Panc1 (cell line): ENCODE measurements at regions not wholly inside any gene's neighbourhood (a gene's known extent, or its start where the extent isn't known, plus 50 kb on each side); places are given as distances from the start of the nearest gene placed in this dataset.

Source experiments
- CTCF ChIP-seq: fragments of 450-650 bp; IDR thresholded peaks from 2 replicates; pipeline ENCODE4 v1.5.1; 2017; ENCODE audit warnings: mild to moderate bottlenecking
- POLR2AphosphoS5 ChIP-seq: IDR thresholded peaks from 2 replicates; pipeline ENCODE4 v1.6.1; 2012; ENCODE audit warnings: mild to moderate bottlenecking, low read depth, low read length, moderate library complexity
- SIN3A ChIP-seq: IDR thresholded peaks from 2 replicates; pipeline ENCODE4 v1.6.1; 2012; ENCODE audit warnings: low read depth, mild to moderate bottlenecking, low read length, moderate library complexity, borderline replicate concordance; ENCODE audit not compliant: insufficient read depth
- TCF7L2 ChIP-seq: IDR thresholded peaks from 2 replicates; pipeline ENCODE4 v1.6.1; 2011; ENCODE audit warnings: mild to moderate bottlenecking, low read depth, low read length, inconsistent platforms
- TF ChIP-seq, protein P1 (sequence below), 2 experiments: IDR thresholded peaks; 2 replicates each; pipeline ENCODE4 v1.6.1; 2011 to 2012; ENCODE audit warnings: low read depth in 2 of 2, control low read depth in 1 of 2, low read length in 1 of 2, mild to moderate bottlenecking in 1 of 2, moderate library complexity in 1 of 2; ENCODE audit not compliant: insufficient read depth in 1 of 2

- no peak for TF ChIP-seq CTCF
- no peak for TF ChIP-seq POLR2AphosphoS5
- TF ChIP-seq, protein P1, sequence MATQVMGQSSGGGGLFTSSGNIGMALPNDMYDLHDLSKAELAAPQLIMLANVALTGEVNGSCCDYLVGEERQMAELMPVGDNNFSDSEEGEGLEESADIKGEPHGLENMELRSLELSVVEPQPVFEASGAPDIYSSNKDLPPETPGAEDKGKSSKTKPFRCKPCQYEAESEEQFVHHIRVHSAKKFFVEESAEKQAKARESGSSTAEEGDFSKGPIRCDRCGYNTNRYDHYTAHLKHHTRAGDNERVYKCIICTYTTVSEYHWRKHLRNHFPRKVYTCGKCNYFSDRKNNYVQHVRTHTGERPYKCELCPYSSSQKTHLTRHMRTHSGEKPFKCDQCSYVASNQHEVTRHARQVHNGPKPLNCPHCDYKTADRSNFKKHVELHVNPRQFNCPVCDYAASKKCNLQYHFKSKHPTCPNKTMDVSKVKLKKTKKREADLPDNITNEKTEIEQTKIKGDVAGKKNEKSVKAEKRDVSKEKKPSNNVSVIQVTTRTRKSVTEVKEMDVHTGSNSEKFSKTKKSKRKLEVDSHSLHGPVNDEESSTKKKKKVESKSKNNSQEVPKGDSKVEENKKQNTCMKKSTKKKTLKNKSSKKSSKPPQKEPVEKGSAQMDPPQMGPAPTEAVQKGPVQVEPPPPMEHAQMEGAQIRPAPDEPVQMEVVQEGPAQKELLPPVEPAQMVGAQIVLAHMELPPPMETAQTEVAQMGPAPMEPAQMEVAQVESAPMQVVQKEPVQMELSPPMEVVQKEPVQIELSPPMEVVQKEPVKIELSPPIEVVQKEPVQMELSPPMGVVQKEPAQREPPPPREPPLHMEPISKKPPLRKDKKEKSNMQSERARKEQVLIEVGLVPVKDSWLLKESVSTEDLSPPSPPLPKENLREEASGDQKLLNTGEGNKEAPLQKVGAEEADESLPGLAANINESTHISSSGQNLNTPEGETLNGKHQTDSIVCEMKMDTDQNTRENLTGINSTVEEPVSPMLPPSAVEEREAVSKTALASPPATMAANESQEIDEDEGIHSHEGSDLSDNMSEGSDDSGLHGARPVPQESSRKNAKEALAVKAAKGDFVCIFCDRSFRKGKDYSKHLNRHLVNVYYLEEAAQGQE (IDR thresholded peaks at IDR 0.05; ENCODE audit: insufficient read depth in 1 of 2, low read depth in 2 of 2, low read length in 1 of 2): no peak
- no peak for TF ChIP-seq SIN3A
- no peak for TF ChIP-seq TCF7L2
These were observed 869.8 kb downstream of the TTLL7 start for GRCh38 chr1:83129107-83129506.
